T-cell (primary cell): ENCODE measurements at regions not wholly inside any gene's neighbourhood (a gene's known extent, or its start where the extent isn't known, plus 50 kb on each side); places are given as distances from the start of the nearest gene placed in this dataset.

Source experiments
- ATAC-seq, 4 experiments: fragments of 200-7000 bp in 3 of 4; fragments of 150-1000 bp in 1 of 4; cut with Tn5 transposase; replicated peaks in 1 of 4; 1 replicate in 3 of 4; 2 replicates in 1 of 4; pipeline ENCODE4 v1.10.0; 2021; ENCODE audit warnings: moderate library complexity in 3 of 4, mild to moderate bottlenecking in 2 of 4, moderate number of reproducible peaks in 1 of 4
- CTCF ChIA-PET, 2 donors: fragments of 300-600 bp; sonication (Branson Sonifier 250); formaldehyde crosslinking; loops; one replicate each; lab custom pipeline; 2022; ENCODE audit warnings: antibody characterized with exemption in 2 of 2; lab: Charles Lee
- POLR2A ChIA-PET, 2 donors: fragments of 300-600 bp; sonication (Branson Sonifier 250); formaldehyde crosslinking; loops; one replicate each; lab custom pipeline; 2022; ENCODE audit warnings: antibody characterized with exemption in 2 of 2; lab: Charles Lee
- DNase-seq, 35 experiments: peaks; one replicate each; pipeline versions ENCODE4 v3.0.0 to v3.0.0-alpha.2; 2013 to 2023
- H3K27ac ChIP-seq: one replicate; pipeline ENCODE4 v1.5.1; 2013; ENCODE audit warnings: low read length
- H3K27me3 ChIP-seq, 2 experiments: replicated peaks in 1 of 2; 1 replicate in 1 of 2; 2 replicates in 1 of 2; pipeline versions ENCODE4 v1.6.1 to v1.7.0; 2013; ENCODE audit warnings: low read length in 1 of 2, mixed read lengths in 1 of 2; ENCODE audit not compliant: control insufficient read depth in 2 of 2, insufficient read depth in 2 of 2; ENCODE audit errors: extremely low read depth in 1 of 2
- H3K36me3 ChIP-seq, 2 donors: 1 replicate in 1 of 2; 2 replicates in 1 of 2; pipeline versions ENCODE4 v1.6.1 to v1.7.0; 2013; ENCODE audit warnings: low read length in 1 of 2; ENCODE audit not compliant: control insufficient read depth in 2 of 2, insufficient read depth in 1 of 2; ENCODE audit errors: extremely low read depth in 1 of 2
- H3K4me1 ChIP-seq, 2 experiments: 1 replicate in 1 of 2; 2 replicates in 1 of 2; pipeline versions ENCODE4 v1.6.1 to v1.7.0; 2013; ENCODE audit warnings: low read length in 2 of 2, mixed read lengths in 1 of 2; ENCODE audit not compliant: insufficient read depth in 2 of 2, control insufficient read depth in 1 of 2; ENCODE audit errors: extremely low read depth in 1 of 2
- H3K4me3 ChIP-seq, 2 donors: 1 replicate in 1 of 2; 2 replicates in 1 of 2; pipeline versions ENCODE4 v1.5.1 to v1.7.0; 2013; ENCODE audit warnings: mild to moderate bottlenecking in 2 of 2, low read length in 1 of 2, moderate library complexity in 1 of 2; ENCODE audit not compliant: control insufficient read depth in 1 of 2; ENCODE audit errors: extremely low read depth in 1 of 2
- H3K9me3 ChIP-seq: 2 replicates; pipeline ENCODE4 v1.7.0; 2013
- H3K27ac Mint-ChIP-seq, 2 donors: one replicate each; pipeline ENCODE4 v1.8.0; 2020 to 2021; ENCODE audit warnings: mild to moderate bottlenecking in 2 of 2, mixed read lengths in 2 of 2
- H3K27me3 Mint-ChIP-seq, 2 donors: one replicate each; pipeline ENCODE4 v1.8.0; 2021 to 2022; ENCODE audit warnings: mixed read lengths in 2 of 2
- H3K36me3 Mint-ChIP-seq: one replicate; pipeline ENCODE4 v1.8.0; 2021; ENCODE audit warnings: mixed read lengths
- H3K4me1 Mint-ChIP-seq, 3 donors: one replicate each; pipeline ENCODE4 v1.8.0; 2020 to 2022; ENCODE audit warnings: mixed read lengths in 3 of 3, mild to moderate bottlenecking in 1 of 3
- H3K4me3 Mint-ChIP-seq, 3 donors: one replicate each; pipeline ENCODE4 v1.8.0; 2020 to 2022; ENCODE audit warnings: mild to moderate bottlenecking in 3 of 3, mixed read lengths in 3 of 3, moderate library complexity in 3 of 3
- H3K9me3 Mint-ChIP-seq, 3 donors: one replicate each; pipeline ENCODE4 v1.8.0; 2020 to 2022; ENCODE audit warnings: mixed read lengths in 3 of 3
- WGBS: methylation state at CpG from one replicate; pipeline ENCODE4 v1.1.5; 2013; ENCODE audit warnings: missing lambda C conversion rate; ENCODE audit not compliant: insufficient coverage; 5-methylcytosine and 5-hydroxymethylcytosine counted together

GRCh38 chr20:52828199-52828598 lies 144.0 kb upstream of the TSHZ2 start:
- no peaks in the 10 kb centered on the region for H3K9me3 ChIP-seq
- ChIA-PET POLR2A (no interaction called here), CTCF (no interaction called here)
- no peaks in the 10 kb centered on the region for H3K4me1 ChIP-seq
- Mint-ChIP-seq H3K9me3 (peaks cover 5 to 22% (median 8%) of the 10 kb centered on the region in 3 donors), H3K36me3 (peaks cover 5% of the 10 kb centered on the region), H3K4me3 (no peak overlapping the region), H3K27ac (no peak overlapping the region), H3K4me1 (peaks cover 0 to 10% (median 8%) of the 10 kb centered on the region in 3 donors), H3K27me3 (peaks cover 0 to 4% of the 10 kb centered on the region in 2 donors)
- no peak overlapping the region for H3K4me3 ChIP-seq
- no peaks in the 10 kb centered on the region for H3K36me3 ChIP-seq
- WGBS: no CpG with 5 or more reads among the region's 1 CpG
- ATAC-seq (no peak), DNase-seq (no peak)
- H3K27me3 ChIP-seq: no peaks in the 10 kb centered on the region
- no peak overlapping the region for H3K27ac ChIP-seq

- no CpG with 5 or more reads among the region's 3 CpGs for WGBS
- CTCF ChIA-PET: no interaction called here
Measured at GRCh38 chr20:52826722-52827121, 145.4 kb upstream of the TSHZ2 start.

GRCh38 chr20:52826321-52826720 lies 145.8 kb upstream of the TSHZ2 start:
- no peak overlapping the region for H3K27ac ChIP-seq
- no peaks in the 10 kb centered on the region for H3K36me3 ChIP-seq
- H3K4me3 Mint-ChIP-seq: no peak overlapping the region
- no peak overlapping the region for H3K4me3 ChIP-seq
- H3K27me3 ChIP-seq: no peaks in the 10 kb centered on the region
- H3K4me1 ChIP-seq: no peaks in the 10 kb centered on the region
- no CpG with 5 or more reads among the region's 1 CpG for WGBS
- peaks cover 5% of the 10 kb centered on the region for H3K36me3 Mint-ChIP-seq
- ATAC-seq: no peak
- DNase-seq: no peak
- peaks cover 0 to 10% (median 8%) of the 10 kb centered on the region in 3 donors for H3K4me1 Mint-ChIP-seq
- H3K9me3 ChIP-seq: no peaks in the 10 kb centered on the region
- POLR2A ChIA-PET: no interaction called here
- peaks cover 5 to 22% (median 8%) of the 10 kb centered on the region in 3 donors for H3K9me3 Mint-ChIP-seq
- CTCF ChIA-PET: no interaction called here
- H3K27ac Mint-ChIP-seq: no peak overlapping the region
- H3K27me3 Mint-ChIP-seq: peaks cover 0 to 4% of the 10 kb centered on the region in 2 donors

More at GRCh38 chr20:52826722-52827121, 145.4 kb upstream of the TSHZ2 start:
- H3K36me3 ChIP-seq: no peaks in the 10 kb centered on the region
- Mint-ChIP-seq H3K4me1 (peaks cover 0 to 10% (median 8%) of the 10 kb centered on the region in 3 donors), H3K4me3 (no peak overlapping the region), H3K27ac (no peak overlapping the region), H3K27me3 (peaks cover 0 to 4% of the 10 kb centered on the region in 2 donors), H3K36me3 (peaks cover 5% of the 10 kb centered on the region), H3K9me3 (peaks cover 5 to 22% (median 8%) of the 10 kb centered on the region in 3 donors)
- H3K27me3 ChIP-seq: no peaks in the 10 kb centered on the region
- H3K4me3 ChIP-seq: no peak overlapping the region
- no peak overlapping the region for H3K27ac ChIP-seq
- no peak for DNase-seq
- no peaks in the 10 kb centered on the region for H3K4me1 ChIP-seq
- H3K9me3 ChIP-seq: no peaks in the 10 kb centered on the region
- no peak for ATAC-seq
- POLR2A ChIA-PET: no interaction called here

GRCh38 chr20:52824494-52825216 lies 147.5 kb upstream of the TSHZ2 start:
- Histone ChIP-seq H3K27me3 (no peaks in the 10 kb centered on the region), H3K4me1 (no peaks in the 10 kb centered on the region), H3K9me3 (no peaks in the 10 kb centered on the region), H3K27ac (no peak overlapping the region), H3K36me3 (no peaks in the 10 kb centered on the region), H3K4me3 (no peak overlapping the region)
- Mint-ChIP-seq H3K27ac (peak overlapping the region; percentile 9 to 23), H3K9me3 (peaks cover 1 to 12% (median 8%) of the 10 kb centered on the region in 3 donors), H3K36me3 (peaks cover 5% of the 10 kb centered on the region), H3K4me1 (peaks cover 0 to 10% (median 8%) of the 10 kb centered on the region in 3 donors), H3K27me3 (peaks cover 0 to 4% of the 10 kb centered on the region in 2 donors), H3K4me3 (peak overlapping the region in 1 of 3 donors; percentile 17)
- POLR2A ChIA-PET: no interaction called here
- no peak for ATAC-seq
- CTCF ChIA-PET: no interaction called here
- DNase-seq: no peak
- WGBS: no CpG with 5 or more reads among the region's 13 CpGs

GRCh38 chr20:52823303-52823702 lies 148.9 kb upstream of the TSHZ2 start:
- H3K4me1 Mint-ChIP-seq: peaks cover 0 to 10% (median 8%) of the 10 kb centered on the region in 3 donors
- no peak for ATAC-seq
- DNase-seq: no peak
- H3K9me3 Mint-ChIP-seq: peaks cover 0 to 7% (median 4%) of the 10 kb centered on the region in 3 donors
- peaks cover 0 to 6% of the 10 kb centered on the region in 2 donors for H3K27me3 Mint-ChIP-seq
- H3K27ac Mint-ChIP-seq: no peak overlapping the region
- H3K4me3 ChIP-seq: no peak overlapping the region
- no peaks in the 10 kb centered on the region for H3K9me3 ChIP-seq
- H3K27me3 ChIP-seq: no peaks in the 10 kb centered on the region
- no CpG with 5 or more reads among the region's 2 CpGs for WGBS
- H3K36me3 ChIP-seq: no peaks in the 10 kb centered on the region
- POLR2A ChIA-PET: no interaction called here
- H3K27ac ChIP-seq: no peak overlapping the region
- CTCF ChIA-PET: no interaction called here
- H3K36me3 Mint-ChIP-seq: peaks cover 5% of the 10 kb centered on the region
- H3K4me1 ChIP-seq: no peaks in the 10 kb centered on the region
- H3K4me3 Mint-ChIP-seq: no peak overlapping the region

- no peaks in the 10 kb centered on the region for H3K36me3 Mint-ChIP-seq
- H3K9me3 Mint-ChIP-seq: no peaks in the 10 kb centered on the region
- H3K27me3 ChIP-seq: no peaks in the 10 kb centered on the region
- no peak overlapping the region for H3K4me3 ChIP-seq
- WGBS: 100% methylated on average over 4 of the region's 9 CpGs
- H3K4me1 ChIP-seq: no peaks in the 10 kb centered on the region
- ChIA-PET POLR2A (no interaction called here), CTCF (no interaction called here)
- H3K4me1 Mint-ChIP-seq: peaks cover 0 to 10% (median 8%) of the 10 kb centered on the region in 3 donors
- H3K9me3 ChIP-seq: no peaks in the 10 kb centered on the region
- DNase-seq (no peak), ATAC-seq (no peak)
- H3K27ac Mint-ChIP-seq: no peak overlapping the region
- no peak overlapping the region for H3K4me3 Mint-ChIP-seq
- H3K36me3 ChIP-seq: no peaks in the 10 kb centered on the region
- no peak overlapping the region for H3K27ac ChIP-seq
- peaks cover 0 to 6% of the 10 kb centered on the region in 2 donors for H3K27me3 Mint-ChIP-seq
Measured at GRCh38 chr20:52820641-52821292, 151.4 kb upstream of the TSHZ2 start.
